CD4-positive, alpha-beta T cell treated with Interleukin-2 at 100 ng/mL for 4 hours (primary cell): ENCODE measurements at regions not wholly inside any gene's neighbourhood (a gene's known extent, or its start where the extent isn't known, plus 50 kb on each side); places are given as distances from the start of the nearest gene placed in this dataset.
"Not testable (repeated sequence)": the region's sequence is repeated elsewhere in the genome, so short reads cannot be mapped to it uniquely, and the experiment has no call there.

ENCODE experiments used
- DNase-seq: peaks from one replicate; pipeline ENCODE4 v3.0.0-alpha.2; 2020; ENCODE audit warnings: low spot score

GRCh38 chr7:79778786-79779770 is 325.6 kb upstream of the MAGI2 start:
- DNase-seq: no peak

GRCh38 chr7:79775911-79776310 is 322.4 kb upstream of the MAGI2 start:
- no peak for DNase-seq

- no peak for DNase-seq
These were observed 320.7 kb upstream of the MAGI2 start for GRCh38 chr7:79774150-79774549.

- no peak for DNase-seq
These were observed 317.5 kb upstream of the MAGI2 start for GRCh38 chr7:79770970-79771369.

GRCh38 chr7:79770063-79770462 is 316.6 kb upstream of the MAGI2 start:
- DNase-seq: no peak

- not testable (repeated sequence) for DNase-seq
These were observed 314.6 kb upstream of the MAGI2 start for GRCh38 chr7:79767876-79768560.

- DNase-seq: not testable (repeated sequence)
These were observed 313.7 kb upstream of the MAGI2 start for GRCh38 chr7:79767192-79767591.

GRCh38 chr7:79761876-79762429 is 308.5 kb upstream of the MAGI2 start:
- no peak for DNase-seq

- DNase-seq: not testable (repeated sequence)
These were observed 297.5 kb upstream of the MAGI2 start for GRCh38 chr7:79750941-79751340.

- DNase-seq: no peak
These were observed 296.4 kb upstream of the MAGI2 start for GRCh38 chr7:79749856-79750255.

- no peak for DNase-seq
These were observed 288.2 kb upstream of the MAGI2 start for GRCh38 chr7:79741684-79742083.

GRCh38 chr7:79740076-79740475 is 286.6 kb upstream of the MAGI2 start:
- no peak for DNase-seq

- DNase-seq: not testable (repeated sequence)
These were observed 285.7 kb upstream of the MAGI2 start for GRCh38 chr7:79739036-79739709.

- no peak for DNase-seq
These were observed 283.0 kb upstream of the MAGI2 start for GRCh38 chr7:79736418-79736817.

GRCh38 chr7:79735012-79735411 is 281.5 kb upstream of the MAGI2 start:
- no peak for DNase-seq

- no peak for DNase-seq
These were observed 280.7 kb upstream of the MAGI2 start for GRCh38 chr7:79734181-79734580.

- no peak for DNase-seq
These were observed 279.1 kb upstream of the MAGI2 start for GRCh38 chr7:79732535-79732934.

- DNase-seq: no peak
These were observed 277.5 kb upstream of the MAGI2 start for GRCh38 chr7:79730971-79731370.

- DNase-seq: no peak
These were observed 270.6 kb upstream of the MAGI2 start for GRCh38 chr7:79723833-79724618.

- no peak for DNase-seq
These were observed 268.8 kb upstream of the MAGI2 start for GRCh38 chr7:79722217-79722616.

GRCh38 chr7:79719216-79719615 is 265.7 kb upstream of the MAGI2 start:
- no peak for DNase-seq
